DMS153 (cell line): ENCODE measurements at regions not wholly inside any gene's neighbourhood (a gene's known extent, or its start where the extent isn't known, plus 50 kb on each side); places are given as distances from the start of the nearest gene placed in this dataset.

Source experiments
- DNase-seq: peaks from one replicate; lab custom pipeline; 2025; lab: John Stamatoyannopoulos, UW

DNA sequence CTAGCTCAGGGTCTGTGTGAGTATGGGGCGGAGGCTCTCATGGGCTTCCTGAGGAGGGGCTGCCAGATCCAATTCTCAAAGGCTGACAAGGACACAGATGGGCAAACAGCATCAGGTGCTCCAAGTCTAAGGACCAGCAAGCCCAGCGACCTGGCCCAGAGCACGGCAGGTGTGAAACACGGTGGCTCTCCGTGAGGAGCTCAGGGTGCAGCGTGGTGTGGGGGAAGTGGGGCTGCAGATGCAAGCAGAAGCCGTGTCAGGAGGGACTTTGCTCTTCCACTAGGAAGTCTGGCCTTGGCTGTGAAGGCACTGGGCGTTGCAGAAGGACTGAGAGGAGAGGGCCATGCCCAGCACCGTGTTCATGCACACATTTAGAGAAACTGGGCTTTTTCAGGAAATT is 420.0 kb downstream of the GADD45G start:
- DNase-seq = no peak

DNA sequence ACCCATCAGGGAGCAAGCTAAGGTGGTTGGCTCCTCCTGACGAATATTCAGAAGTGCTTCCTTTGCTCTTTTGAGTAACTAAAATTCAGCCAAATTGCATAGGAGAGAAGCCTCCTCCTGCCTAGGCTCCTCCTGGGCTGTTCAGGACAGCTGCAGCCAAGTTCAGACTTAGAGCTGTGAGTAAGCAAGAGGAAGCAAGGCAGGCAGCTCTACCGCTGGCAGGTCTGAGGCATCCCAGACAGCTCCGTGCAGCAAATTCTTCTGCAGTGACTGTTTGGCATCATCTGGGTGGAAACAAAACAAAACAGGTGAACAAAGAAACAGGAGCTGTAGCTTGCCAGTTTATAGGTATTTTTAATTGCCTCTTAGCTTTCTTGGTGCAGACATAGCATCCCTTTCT is 421.0 kb downstream of the GADD45G start:
- no peak for DNase-seq

- no peak for DNase-seq
Observed at GRCh38 chr9:90027296-90027790, 422.5 kb downstream of the GADD45G start.

- no peak for DNase-seq
Observed at GRCh38 chr9:90029386-90029785, 424.6 kb downstream of the GADD45G start.

DNA sequence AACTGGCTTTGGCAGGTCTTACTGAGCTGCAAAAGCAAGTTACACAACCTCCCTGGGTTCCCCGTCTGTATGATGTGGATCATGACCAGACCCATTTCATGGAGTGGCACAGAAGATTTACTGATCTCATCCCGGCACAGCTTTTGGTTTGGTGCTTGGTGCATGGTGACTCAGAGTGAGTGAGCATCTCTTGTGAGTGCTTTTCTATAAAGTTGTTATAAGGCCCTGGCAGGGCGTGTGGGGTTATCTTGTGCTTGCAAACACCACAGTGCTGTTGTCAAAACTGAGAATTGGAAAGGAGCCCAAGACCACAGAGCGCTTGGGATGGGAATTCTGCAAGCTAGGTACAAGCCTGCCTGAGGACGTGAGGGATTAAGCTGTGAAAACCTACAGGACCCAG is 425.2 kb downstream of the GADD45G start:
- no peak for DNase-seq

- DNase-seq = no peak
Observed at GRCh38 chr9:90032296-90033027, 427.6 kb downstream of the GADD45G start.

- no peak for DNase-seq
Observed at GRCh38 chr9:90033028-90033650, 428.3 kb downstream of the GADD45G start.

- DNase-seq = peak; percentile 34
Observed at GRCh38 chr9:90034071-90034470, 429.3 kb downstream of the GADD45G start.

DNA sequence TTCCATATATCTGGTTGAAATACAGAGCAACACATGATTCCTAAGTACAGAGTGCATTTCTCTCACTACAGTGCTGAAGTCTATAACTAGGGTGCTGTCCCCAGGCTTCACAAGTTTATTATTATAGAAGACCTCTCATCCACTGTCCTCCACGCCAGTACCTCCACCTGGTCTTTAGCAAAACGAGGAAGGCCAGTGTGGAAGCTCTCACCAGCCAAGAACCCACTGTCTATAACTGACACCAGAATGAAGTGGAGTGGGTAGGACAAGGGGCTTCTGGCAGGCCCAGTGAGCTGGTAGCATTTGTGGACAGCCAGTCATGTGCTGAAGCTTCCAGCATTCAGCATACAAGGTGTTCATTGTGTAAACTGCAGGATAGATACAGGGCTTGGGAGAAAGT is 430.7 kb downstream of the GADD45G start:
- DNase-seq = no peak

DNA sequence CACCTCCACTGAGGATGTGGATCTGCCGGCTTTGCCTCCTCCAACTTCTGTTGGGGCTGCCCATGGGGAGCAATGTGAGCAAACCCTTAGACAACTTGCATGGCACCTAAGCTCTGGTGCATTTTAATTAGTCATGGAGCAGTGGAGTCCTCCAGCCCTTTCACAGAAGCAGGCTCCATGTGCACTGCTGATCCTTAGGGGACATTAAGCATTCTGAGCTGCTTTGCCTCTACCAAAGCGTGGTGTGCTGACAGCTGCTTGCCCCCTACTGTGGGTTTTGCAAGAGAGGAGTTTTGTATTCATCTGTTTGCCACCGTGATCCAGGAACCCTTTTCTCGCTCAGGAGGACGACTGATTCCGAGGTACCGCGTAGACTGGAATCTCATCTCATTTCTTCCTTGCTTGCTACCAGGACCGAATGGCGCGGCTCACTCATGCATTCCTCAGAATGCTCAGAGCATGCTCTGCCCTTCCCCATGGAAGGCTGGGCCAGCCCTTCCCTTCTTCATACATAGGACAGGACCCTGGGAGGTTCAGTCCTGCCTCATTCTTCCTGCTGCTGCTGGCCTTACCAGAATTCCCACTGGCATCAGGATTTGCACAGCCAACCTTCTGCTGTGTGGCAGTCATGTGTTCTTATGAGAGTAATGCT is 432.5 kb downstream of the GADD45G start:
- DNase-seq = no peak

GRCh38 chr9:90038763-90039162 is 434.0 kb downstream of the GADD45G start:
- DNase-seq = peak; percentile 98

DNA sequence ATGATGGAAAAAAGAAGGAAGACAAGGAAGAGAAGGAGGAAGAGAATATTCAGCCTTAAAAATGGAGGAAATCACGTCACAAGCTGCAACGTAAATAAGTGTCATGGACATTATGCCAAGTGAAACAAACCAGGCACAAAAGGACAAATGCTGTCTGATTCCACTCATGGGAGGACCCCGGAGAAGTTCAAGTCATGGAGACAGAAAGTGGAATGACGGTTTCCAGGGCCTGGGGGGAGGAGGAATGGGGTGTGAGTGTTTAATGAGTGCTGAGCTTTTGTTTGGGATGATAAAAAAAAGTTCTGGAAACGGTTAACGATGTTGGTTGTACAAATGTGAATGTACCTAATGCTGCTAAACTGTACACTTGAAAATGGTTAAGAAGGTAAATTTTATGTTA is 439.5 kb downstream of the GADD45G start:
- peak; percentile 99 for DNase-seq

DNA sequence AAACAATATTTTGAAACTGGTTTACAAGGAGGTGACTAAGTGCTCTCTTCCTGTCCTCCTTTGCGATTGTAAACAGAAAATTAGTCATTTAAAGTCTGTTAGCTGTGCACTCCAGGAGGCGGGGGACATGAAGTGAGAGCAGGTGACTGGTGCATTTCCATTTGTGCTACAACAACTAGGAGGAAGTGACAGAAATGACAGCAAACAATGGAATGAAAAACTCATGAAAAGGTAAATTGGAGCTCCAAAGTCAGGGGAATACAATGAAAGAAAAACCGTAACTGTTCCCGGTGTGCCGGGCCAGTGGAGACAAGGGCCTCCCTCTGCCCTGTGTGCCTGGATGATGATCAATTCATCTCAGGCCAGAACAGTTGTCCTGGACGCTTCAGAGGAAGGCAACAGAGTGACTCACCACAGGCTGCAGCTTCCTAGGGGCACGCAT is 439.9 kb downstream of the GADD45G start:
- peak; percentile 99 for DNase-seq

- no peak for DNase-seq
Observed at GRCh38 chr9:90046317-90046861, 441.6 kb downstream of the GADD45G start.

DNA sequence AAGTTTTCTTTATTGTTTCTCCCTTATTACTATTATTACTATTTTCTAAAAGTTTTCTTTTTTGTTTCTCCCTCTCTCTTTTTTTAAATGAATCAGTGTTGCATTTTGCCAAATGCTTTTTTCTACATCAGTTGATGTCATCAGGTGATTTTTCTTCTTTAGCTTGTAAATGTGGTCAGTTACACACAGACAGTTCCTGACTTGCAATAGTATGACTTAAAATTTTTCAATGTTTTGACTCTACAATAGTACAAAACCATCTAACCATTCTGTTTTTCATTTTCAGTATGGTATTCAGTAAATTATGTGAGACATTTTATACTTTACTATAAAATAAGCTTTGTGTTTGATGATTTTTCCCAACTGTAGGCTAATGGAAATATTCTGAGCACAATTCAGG is 443.0 kb downstream of the GADD45G start:
- DNase-seq = no peak

GRCh38 chr9:90052366-90052765 is 447.6 kb downstream of the GADD45G start:
- DNase-seq = no peak

- no peak for DNase-seq
Observed at GRCh38 chr9:90053027-90053426, 448.2 kb downstream of the GADD45G start.

DNA sequence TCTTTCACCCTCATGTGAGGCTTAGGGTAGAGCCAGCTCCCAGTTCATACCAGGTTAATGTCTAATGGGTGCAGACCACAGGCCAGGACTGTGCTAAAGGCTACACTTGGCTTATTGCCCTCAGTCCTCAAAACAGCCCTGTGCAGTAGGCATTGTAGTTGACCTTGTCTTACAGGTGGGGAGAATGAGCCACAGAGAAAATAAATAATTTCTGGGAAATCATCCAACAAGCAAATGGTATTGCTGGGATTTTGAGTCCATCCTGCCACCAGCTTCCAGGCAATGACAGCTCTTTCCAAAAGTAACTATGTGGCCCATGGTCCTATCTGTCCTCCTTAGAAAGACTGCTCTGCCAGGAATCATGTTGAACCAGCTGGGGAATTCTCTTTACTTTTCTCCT is 450.0 kb downstream of the GADD45G start:
- DNase-seq = peak; percentile 69

DNA sequence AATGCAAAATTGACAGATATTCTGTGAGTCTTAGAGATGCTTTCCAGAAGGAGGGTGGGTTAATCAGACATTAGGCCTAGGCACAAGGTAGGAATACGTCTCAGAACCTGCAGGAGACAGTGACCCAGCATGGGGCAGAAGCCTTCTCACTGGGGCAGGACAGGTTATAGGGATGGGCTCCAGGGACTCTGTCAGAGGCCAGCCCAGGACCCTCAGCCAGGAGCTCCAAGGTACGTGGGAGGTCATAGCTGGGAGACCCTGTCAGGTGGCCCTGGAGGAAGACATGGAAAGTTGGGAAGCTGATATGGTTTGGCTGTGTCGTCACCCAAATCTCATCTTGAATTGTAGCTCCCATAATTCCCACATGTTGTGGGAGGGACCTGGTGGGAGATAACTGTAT is 450.4 kb downstream of the GADD45G start:
- DNase-seq = no peak

DNA sequence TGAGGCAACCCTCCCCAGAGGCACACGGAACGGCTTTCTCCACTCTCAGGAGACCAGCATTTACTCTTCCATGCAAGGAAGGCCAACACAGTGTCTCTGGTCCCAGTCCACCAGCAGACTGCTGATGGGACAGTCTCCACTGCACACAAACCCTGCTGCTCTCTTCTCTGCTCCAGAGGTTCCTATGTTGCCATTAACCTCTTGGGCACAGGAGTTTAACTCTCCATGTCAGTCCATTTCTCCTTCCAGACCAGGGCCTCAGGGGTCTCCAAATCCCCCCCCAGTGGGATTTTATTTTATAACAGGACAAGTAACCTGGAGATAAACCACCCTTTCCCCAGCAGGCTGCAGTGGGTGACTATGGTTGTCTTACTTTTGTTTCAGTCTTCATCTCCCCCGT is 452.5 kb downstream of the GADD45G start:
- DNase-seq = no peak

DNA sequence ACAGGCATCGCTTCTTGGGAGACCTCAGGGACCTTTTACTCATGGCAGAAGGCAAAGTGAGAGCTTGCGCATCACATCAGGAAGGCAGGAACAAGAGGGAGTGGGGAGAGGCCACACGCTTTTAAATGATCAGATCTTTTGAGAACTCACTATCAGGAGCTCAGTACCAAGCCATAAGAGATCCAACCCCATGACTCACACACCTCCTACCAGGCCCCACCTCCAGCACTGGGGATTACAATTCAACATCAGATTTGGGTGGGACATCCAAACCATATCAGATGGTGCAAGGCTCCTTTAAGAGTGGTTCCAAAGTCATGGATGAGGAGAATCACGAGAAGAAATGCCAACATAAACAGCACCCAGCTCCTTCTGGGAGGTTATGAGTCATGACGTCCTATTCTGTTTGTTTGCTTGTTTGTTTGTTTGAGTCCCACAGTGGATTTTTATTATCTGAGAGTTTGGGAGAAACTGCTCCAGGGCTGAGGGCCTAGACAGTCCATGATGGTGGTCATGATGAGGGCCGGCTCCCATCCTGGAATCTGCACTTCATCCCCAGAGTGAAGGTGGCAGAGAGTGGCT is 453.5 kb downstream of the GADD45G start:
- no peak for DNase-seq

GRCh38 chr9:90059436-90059835 is 454.6 kb downstream of the GADD45G start:
- DNase-seq = no peak
